Body of pancreas (tissue), 4 donors: ENCODE measurements at regions not wholly inside any gene's neighbourhood (a gene's known extent, or its start where the extent isn't known, plus 50 kb on each side); places are given as distances from the start of the nearest gene placed in this dataset.

Source experiments
- ATAC-seq: fragments of 150-250 bp; one replicate; pipeline ENCODE4 v1.9.1; 2016
- DNase-seq, 4 donors: peaks; one replicate each; pipeline ENCODE4 v3.0.0-alpha.2; 2019
- H3K27ac ChIP-seq, 4 donors: fragments of 200-600 bp; sonication (generic); 1 replicate in 3 of 4; 2 replicates in 1 of 4; pipeline versions ENCODE4 v1.5.1 to v1.6.1; 2016 to 2019; ENCODE audit warnings: mild to moderate bottlenecking in 1 of 4, mixed read lengths in 1 of 4, moderate library complexity in 1 of 4
- H3K27me3 ChIP-seq, 2 donors: fragments of 200-600 bp; sonication (generic); one replicate each; pipeline ENCODE4 v1.6.0; 2016; ENCODE audit warnings: mild to moderate bottlenecking in 1 of 2
- H3K36me3 ChIP-seq, 2 donors: fragments of 200-600 bp; sonication (generic); replicated peaks in 1 of 2; 2 replicates each; pipeline ENCODE4 v1.5.1; 2016; ENCODE audit warnings: low read depth in 2 of 2; ENCODE audit not compliant: insufficient read depth in 1 of 2
- H3K4me1 ChIP-seq: fragments of 200-600 bp; sonication (generic); one replicate; pipeline ENCODE4 v1.6.0; 2016
- H3K4me3 ChIP-seq, 2 donors: fragments of 200-600 bp; sonication (generic); 1 replicate in 1 of 2; 2 replicates in 1 of 2; pipeline ENCODE4 v1.5.1; 2016 to 2019
- H3K9me3 ChIP-seq, 3 donors: fragments of 200-600 bp; sonication (generic); 1 replicate in 2 of 3; 2 replicates in 1 of 3; pipeline ENCODE4 v1.5.1; 2016
- CTCF ChIP-seq, 7 experiments: fragments of 450-650 bp in 4 of 7; fragments of 200-600 bp in 3 of 7; sonication (generic) in 3 of 7; IDR thresholded peaks; one replicate each; pipeline ENCODE4 v1.5.1; 2016 to 2019; ENCODE audit warnings: antibody characterized with exemption in 7 of 7
- POLR2A ChIP-seq, 3 donors: fragments of 450-650 bp; IDR thresholded peaks; one replicate each; pipeline ENCODE4 v1.6.1; 2016; ENCODE audit warnings: antibody characterized with exemption in 3 of 3, mild to moderate bottlenecking in 2 of 3
- WGBS, 2 donors: methylation state at CpG; one replicate each; pipeline ENCODE4 v1.1.5; 2017; 5-methylcytosine and 5-hydroxymethylcytosine counted together
- intact Hi-C: fragments of 100-400 bp; cut with DNase I; formaldehyde crosslinking; loops from one replicate; pipeline ENCODE4 v1.15.1; 2023

DNA sequence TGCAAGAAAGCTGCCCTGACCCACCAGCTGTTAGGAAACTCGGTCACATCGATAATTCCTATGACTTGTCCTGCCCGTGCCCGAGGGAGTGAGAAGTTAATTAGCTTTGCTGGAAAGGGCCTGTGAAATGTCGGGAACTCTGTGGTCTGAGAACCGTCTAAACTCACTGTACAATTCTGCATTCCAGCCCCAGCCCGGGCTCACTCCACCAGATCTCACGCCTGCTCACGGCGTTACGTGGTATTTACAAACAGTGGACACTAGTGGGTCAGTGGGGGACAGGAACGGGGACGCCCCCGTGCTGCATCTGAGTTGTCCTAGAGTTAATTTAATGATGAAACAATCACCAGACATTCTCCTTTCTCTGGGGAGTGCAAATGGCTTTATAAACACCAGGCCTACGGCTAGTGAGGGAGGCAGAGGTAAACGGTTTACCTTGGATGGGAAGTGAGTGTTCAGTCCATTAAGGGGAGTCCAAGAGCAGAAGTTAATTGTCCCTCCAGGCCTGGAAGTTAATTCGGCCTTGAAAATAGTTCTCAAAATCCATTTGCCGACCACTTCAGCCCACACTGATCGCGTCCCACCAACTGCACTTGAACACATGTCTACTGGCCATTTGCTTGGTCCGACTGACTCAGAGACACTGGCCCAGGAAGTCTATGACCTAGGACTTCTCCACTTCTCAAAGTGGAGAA lies 93.5 kb upstream of the MED13L start:
- intact Hi-C loops: no loop called here
- TF ChIP-seq CTCF (IDR thresholded peaks at IDR 0.05): no peak
- no peak for TF ChIP-seq POLR2A (IDR thresholded peaks at IDR 0.05)
- H3K36me3 ChIP-seq: no peaks in the 10 kb centered on the region
- H3K27ac ChIP-seq: no peak overlapping the region
- H3K9me3 ChIP-seq: no peaks in the 10 kb centered on the region
- H3K4me3 ChIP-seq: no peak overlapping the region
- no peak for ATAC-seq
- H3K27me3 ChIP-seq: no peaks in the 10 kb centered on the region
- H3K4me1 ChIP-seq: peaks cover 31% of the 10 kb centered on the region
- DNase-seq: no peak
- 84 to 88% methylated on average over 21 of the region's 21 CpGs for WGBS, 2 donors

DNA sequence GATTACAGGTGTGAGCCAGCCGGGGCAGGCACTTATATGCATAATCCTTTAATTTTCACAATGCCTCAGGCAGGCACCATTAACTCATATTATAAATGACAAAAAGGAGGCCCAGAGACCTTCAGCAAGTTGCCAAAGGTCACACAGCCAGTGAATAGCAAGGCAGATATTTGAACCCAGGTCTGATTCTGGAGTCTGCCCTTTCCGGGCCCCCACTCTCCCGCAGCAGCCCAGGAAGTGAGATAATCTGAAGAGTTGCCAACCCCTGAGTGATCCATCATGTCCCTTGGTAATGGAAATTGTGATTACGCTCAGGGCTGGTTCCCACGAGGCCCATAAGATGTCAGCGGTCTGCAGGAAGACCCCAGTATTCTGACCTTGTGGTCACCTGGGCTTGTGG lies 95.3 kb upstream of the MED13L start:
- TF ChIP-seq CTCF (IDR thresholded peaks at IDR 0.05): no peak
- TF ChIP-seq POLR2A (IDR thresholded peaks at IDR 0.05): no peak
- Histone ChIP-seq H3K27ac (no peak overlapping the region), H3K9me3 (no peaks in the 10 kb centered on the region), H3K36me3 (no peaks in the 10 kb centered on the region), H3K27me3 (no peaks in the 10 kb centered on the region), H3K4me1 (peaks cover 17% of the 10 kb centered on the region), H3K4me3 (no peak overlapping the region)
- 71 to 78% methylated on average over 3 to 6 of the region's 6 CpGs for WGBS, 2 donors
- intact Hi-C loops: no loop called here
- DNase-seq (no peak), ATAC-seq (no peak)

GRCh38 chr12:116373572-116374206 lies 96.2 kb upstream of the MED13L start:
- 79 to 84% methylated on average over 8 to 12 of the region's 12 CpGs for WGBS, 2 donors
- Histone ChIP-seq H3K4me1 (peaks cover 8% of the 10 kb centered on the region), H3K4me3 (no peak overlapping the region), H3K9me3 (no peaks in the 10 kb centered on the region), H3K27me3 (no peaks in the 10 kb centered on the region), H3K27ac (peak overlapping the region in 1 of 4 donors; percentile 9), H3K36me3 (no peaks in the 10 kb centered on the region)
- ATAC-seq (no peak), DNase-seq (no peak)
- intact Hi-C loops: no loop called here
- TF ChIP-seq CTCF (IDR thresholded peaks at IDR 0.05) (no peak), POLR2A (IDR thresholded peaks at IDR 0.05) (no peak)

GRCh38 chr12:116374207-116374606 lies 96.7 kb upstream of the MED13L start:
- 20 to 94% methylated on average over 1 to 3 of the region's 3 CpGs for WGBS, 2 donors
- ATAC-seq: no peak

More at GRCh38 chr12:116374207-116374606, 96.7 kb upstream of the MED13L start:
- H3K36me3 ChIP-seq: no peaks in the 10 kb centered on the region
- DNase-seq: no peak
- H3K27me3 ChIP-seq: no peaks in the 10 kb centered on the region
- H3K4me3 ChIP-seq: no peak overlapping the region
- TF ChIP-seq POLR2A (IDR thresholded peaks at IDR 0.05): no peak
- TF ChIP-seq CTCF (IDR thresholded peaks at IDR 0.05): no peak
- H3K4me1 ChIP-seq: peaks cover 3% of the 10 kb centered on the region
- H3K9me3 ChIP-seq: no peaks in the 10 kb centered on the region
- no peak overlapping the region for H3K27ac ChIP-seq
- intact Hi-C loops: no loop called here
